GM12864 (cell line): ENCODE measurements at regions not wholly inside any gene's neighbourhood (a gene's known extent, or its start where the extent isn't known, plus 50 kb on each side); places are given as distances from the start of the nearest gene placed in this dataset.
"Not testable (repeated sequence)": the region's sequence is repeated elsewhere in the genome, so short reads cannot be mapped to it uniquely, and the experiment has no call there.

ENCODE experiments used
- DNase-seq: peaks from one replicate; pipeline ENCODE4 v3.0.0-alpha.2; 2011; ENCODE audit warnings: low read depth
- H3K4me3 ChIP-seq: 2 replicates; pipeline ENCODE4 v1.5.1; 2011; ENCODE audit warnings: mild to moderate bottlenecking, low read depth, low read length, control low read depth
- CTCF ChIP-seq: IDR thresholded peaks from 2 replicates; pipeline ENCODE4 v1.5.1; 2011; ENCODE audit warnings: low read depth, mild to moderate bottlenecking, moderate library complexity, low read length, control low read depth, inconsistent platforms; ENCODE audit errors: missing control alignments

- H3K4me3 ChIP-seq: no peak overlapping the region
- no peak for TF ChIP-seq CTCF
- no peak for DNase-seq
These were observed 880.8 kb upstream of the SLC35B3 start for GRCh38 chr6:9315966-9316650.

GRCh38 chr6:9308284-9308683 lies 872.9 kb upstream of the SLC35B3 start:
- H3K4me3 ChIP-seq: no peak overlapping the region
- no peak for TF ChIP-seq CTCF
- DNase-seq: no peak

GRCh38 chr6:9307786-9308185 lies 872.4 kb upstream of the SLC35B3 start:
- TF ChIP-seq CTCF: no peak
- no peak for DNase-seq
- H3K4me3 ChIP-seq: no peak overlapping the region

GRCh38 chr6:9307187-9307586 lies 871.8 kb upstream of the SLC35B3 start:
- TF ChIP-seq CTCF: no peak
- DNase-seq: no peak
- no peak overlapping the region for H3K4me3 ChIP-seq

GRCh38 chr6:9295644-9296043 lies 860.3 kb upstream of the SLC35B3 start:
- no peak for DNase-seq
- H3K4me3 ChIP-seq: no peak overlapping the region
- TF ChIP-seq CTCF: no peak

- no peak for TF ChIP-seq CTCF
- no peak for DNase-seq
- H3K4me3 ChIP-seq: no peak overlapping the region
These were observed 857.6 kb upstream of the SLC35B3 start for GRCh38 chr6:9292975-9293374.

- DNase-seq, H3K4me3 ChIP-seq: not testable (repeated sequence)
These were observed 855.0 kb upstream of the SLC35B3 start for GRCh38 chr6:9290342-9290741.
